Tibial nerve (tissue), 4 donors: ENCODE measurements at regions not wholly inside any gene's neighbourhood (a gene's known extent, or its start where the extent isn't known, plus 50 kb on each side); places are given as distances from the start of the nearest gene placed in this dataset.

Experiments
- DNase-seq, 2 donors: peaks; one replicate each; pipeline ENCODE4 v3.0.0-alpha.2; 2019; ENCODE audit warnings: low spot score in 2 of 2
- H3K27ac ChIP-seq, 4 donors: fragments of 200-600 bp; sonication (generic) in 3 of 4; one replicate each; pipeline ENCODE4 v1.5.1; 2017 to 2019; ENCODE audit warnings: mild to moderate bottlenecking in 1 of 4
- H3K27me3 ChIP-seq, 2 donors: fragments of 200-600 bp; sonication (generic) in 1 of 2; one replicate each; pipeline versions ENCODE4 v1.5.1 to v1.6.0; 2017 to 2019
- H3K36me3 ChIP-seq, 3 donors: fragments of 200-600 bp; sonication (generic); one replicate each; pipeline ENCODE4 v1.5.1; 2018 to 2019
- H3K4me1 ChIP-seq, 4 donors: fragments of 200-600 bp; sonication (generic) in 3 of 4; one replicate each; pipeline ENCODE4 v1.5.1; 2017 to 2019
- H3K4me3 ChIP-seq, 4 donors: fragments of 200-600 bp; sonication (generic) in 3 of 4; one replicate each; pipeline ENCODE4 v1.5.1; 2017 to 2019; ENCODE audit warnings: mild to moderate bottlenecking in 1 of 4, moderate library complexity in 1 of 4
- H3K9me3 ChIP-seq, 4 donors: fragments of 200-600 bp; sonication (generic) in 3 of 4; one replicate each; pipeline ENCODE4 v1.5.1; 2017 to 2019
- EP300 ChIP-seq, 2 donors: sonication (generic); formaldehyde crosslinking; IDR thresholded peaks; one replicate each; pipeline ENCODE4 v1.6.1; 2017; ENCODE audit warnings: antibody characterized with exemption in 2 of 2, mild to moderate bottlenecking in 1 of 2
- POLR2A ChIP-seq, 2 donors: fragments of 450-650 bp; IDR thresholded peaks; one replicate each; pipeline ENCODE4 v1.6.1; 2017; ENCODE audit warnings: antibody characterized with exemption in 2 of 2, mild to moderate bottlenecking in 2 of 2, moderate library complexity in 2 of 2
- WGBS, 2 donors: methylation state at CpG; one replicate each; pipeline ENCODE4 v1.1.5; 2018; 5-methylcytosine and 5-hydroxymethylcytosine counted together
- TF ChIP-seq, protein P1 (sequence below), 5 experiments: fragments of 200-600 bp in 3 of 5; fragments of 450-650 bp in 2 of 5; sonication (generic) in 3 of 5; IDR thresholded peaks; one replicate each; pipeline ENCODE4 v1.5.1; 2016 to 2019; ENCODE audit warnings: antibody characterized with exemption in 5 of 5, mild to moderate bottlenecking in 3 of 5, moderate library complexity in 2 of 5

- peak overlapping the region in 3 of 4 donors; percentile 27 to 57 (median 56) for H3K27ac ChIP-seq
- TF ChIP-seq, protein P1, sequence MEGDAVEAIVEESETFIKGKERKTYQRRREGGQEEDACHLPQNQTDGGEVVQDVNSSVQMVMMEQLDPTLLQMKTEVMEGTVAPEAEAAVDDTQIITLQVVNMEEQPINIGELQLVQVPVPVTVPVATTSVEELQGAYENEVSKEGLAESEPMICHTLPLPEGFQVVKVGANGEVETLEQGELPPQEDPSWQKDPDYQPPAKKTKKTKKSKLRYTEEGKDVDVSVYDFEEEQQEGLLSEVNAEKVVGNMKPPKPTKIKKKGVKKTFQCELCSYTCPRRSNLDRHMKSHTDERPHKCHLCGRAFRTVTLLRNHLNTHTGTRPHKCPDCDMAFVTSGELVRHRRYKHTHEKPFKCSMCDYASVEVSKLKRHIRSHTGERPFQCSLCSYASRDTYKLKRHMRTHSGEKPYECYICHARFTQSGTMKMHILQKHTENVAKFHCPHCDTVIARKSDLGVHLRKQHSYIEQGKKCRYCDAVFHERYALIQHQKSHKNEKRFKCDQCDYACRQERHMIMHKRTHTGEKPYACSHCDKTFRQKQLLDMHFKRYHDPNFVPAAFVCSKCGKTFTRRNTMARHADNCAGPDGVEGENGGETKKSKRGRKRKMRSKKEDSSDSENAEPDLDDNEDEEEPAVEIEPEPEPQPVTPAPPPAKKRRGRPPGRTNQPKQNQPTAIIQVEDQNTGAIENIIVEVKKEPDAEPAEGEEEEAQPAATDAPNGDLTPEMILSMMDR (IDR thresholded peaks at IDR 0.05) = no peak
- TF ChIP-seq POLR2A (IDR thresholded peaks at IDR 0.05) (no peak), EP300 (IDR thresholded peaks at IDR 0.05) (no peak)
- no peaks in the 10 kb centered on the region for H3K36me3 ChIP-seq
- H3K9me3 ChIP-seq = peaks cover 0 to 3% (median 0%) of the 10 kb centered on the region in 4 donors
- WGBS, 2 donors = 44 to 56% methylated on average over 1 of the region's 1 CpG
- DNase-seq = no peak
- no peaks in the 10 kb centered on the region for H3K27me3 ChIP-seq
- no peak overlapping the region for H3K4me3 ChIP-seq
- peaks cover 0 to 43% (median 0%) of the 10 kb centered on the region in 4 donors for H3K4me1 ChIP-seq
Measured at GRCh38 chr3:101066711-101067129, 73.5 kb upstream of the ABI3BP start.

- Histone ChIP-seq H3K36me3 (no peaks in the 10 kb centered on the region), H3K4me1 (peaks cover 0 to 43% (median 0%) of the 10 kb centered on the region in 4 donors), H3K27me3 (no peaks in the 10 kb centered on the region), H3K4me3 (no peak overlapping the region), H3K9me3 (peaks cover 0 to 6% (median 0%) of the 10 kb centered on the region in 4 donors), H3K27ac (peak overlapping the region in 3 of 4 donors; percentile 4 to 57 (median 56))
- WGBS, 2 donors = 52 to 55% methylated on average over 3 of the region's 3 CpGs
- TF ChIP-seq POLR2A (IDR thresholded peaks at IDR 0.05) = no peak
- TF ChIP-seq, protein P1 (IDR thresholded peaks at IDR 0.05) = no peak
- TF ChIP-seq EP300 (IDR thresholded peaks at IDR 0.05) = no peak
- no peak for DNase-seq
Measured at GRCh38 chr3:101065962-101066361, 72.7 kb upstream of the ABI3BP start.

- Histone ChIP-seq H3K27ac (no peak overlapping the region), H3K4me1 (peaks cover 0 to 24% (median 0%) of the 10 kb centered on the region in 4 donors), H3K36me3 (no peaks in the 10 kb centered on the region), H3K9me3 (peaks cover 0 to 30% (median 0%) of the 10 kb centered on the region in 4 donors), H3K4me3 (no peak overlapping the region), H3K27me3 (no peaks in the 10 kb centered on the region)
- no peak for DNase-seq
- TF ChIP-seq, protein P1 (IDR thresholded peaks at IDR 0.05) = no peak
- TF ChIP-seq POLR2A (IDR thresholded peaks at IDR 0.05) = no peak
- TF ChIP-seq EP300 (IDR thresholded peaks at IDR 0.05) = no peak
Measured at GRCh38 chr3:101063401-101063800, 70.2 kb upstream of the ABI3BP start.

GRCh38 chr3:101061312-101061711 is 68.1 kb upstream of the ABI3BP start:
- WGBS, 2 donors = 67 to 77% methylated on average over 1 of the region's 1 CpG
- no peak for DNase-seq
- Histone ChIP-seq H3K36me3 (no peaks in the 10 kb centered on the region), H3K27me3 (no peaks in the 10 kb centered on the region), H3K4me1 (peaks cover 0 to 17% (median 0%) of the 10 kb centered on the region in 4 donors), H3K27ac (no peak overlapping the region), H3K4me3 (no peak overlapping the region), H3K9me3 (peaks cover 0 to 49% (median 0%) of the 10 kb centered on the region in 4 donors)
- TF ChIP-seq, protein P1 (IDR thresholded peaks at IDR 0.05) = no peak
- no peak for TF ChIP-seq POLR2A (IDR thresholded peaks at IDR 0.05)
- TF ChIP-seq EP300 (IDR thresholded peaks at IDR 0.05) = no peak

GRCh38 chr3:101050866-101051265 is 57.6 kb upstream of the ABI3BP start:
- Histone ChIP-seq H3K4me3 (no peak overlapping the region), H3K27me3 (no peaks in the 10 kb centered on the region), H3K36me3 (no peaks in the 10 kb centered on the region), H3K27ac (no peak overlapping the region), H3K9me3 (peaks cover 0 to 5% (median 0%) of the 10 kb centered on the region in 4 donors), H3K4me1 (no peaks in the 10 kb centered on the region)
- WGBS, 2 donors = 86 to 91% methylated on average over 4 of the region's 4 CpGs
- TF ChIP-seq, protein P1 (IDR thresholded peaks at IDR 0.05) = no peak
- TF ChIP-seq EP300 (IDR thresholded peaks at IDR 0.05) = no peak
- TF ChIP-seq POLR2A (IDR thresholded peaks at IDR 0.05) = no peak
- no peak for DNase-seq
